GM19467 (cell line): ENCODE measurements at regions not wholly inside any gene's neighbourhood (a gene's known extent, or its start where the extent isn't known, plus 50 kb on each side); places are given as distances from the start of the nearest gene placed in this dataset.

Experiments used
- ATAC-seq: cut with Tn5 transposase; IDR thresholded peaks from one replicate; pipeline ENCODE4 v1.9.1; 2021; ENCODE audit warnings: mild to moderate bottlenecking, moderate library complexity; ENCODE audit not compliant: unreplicated experiment

DNA sequence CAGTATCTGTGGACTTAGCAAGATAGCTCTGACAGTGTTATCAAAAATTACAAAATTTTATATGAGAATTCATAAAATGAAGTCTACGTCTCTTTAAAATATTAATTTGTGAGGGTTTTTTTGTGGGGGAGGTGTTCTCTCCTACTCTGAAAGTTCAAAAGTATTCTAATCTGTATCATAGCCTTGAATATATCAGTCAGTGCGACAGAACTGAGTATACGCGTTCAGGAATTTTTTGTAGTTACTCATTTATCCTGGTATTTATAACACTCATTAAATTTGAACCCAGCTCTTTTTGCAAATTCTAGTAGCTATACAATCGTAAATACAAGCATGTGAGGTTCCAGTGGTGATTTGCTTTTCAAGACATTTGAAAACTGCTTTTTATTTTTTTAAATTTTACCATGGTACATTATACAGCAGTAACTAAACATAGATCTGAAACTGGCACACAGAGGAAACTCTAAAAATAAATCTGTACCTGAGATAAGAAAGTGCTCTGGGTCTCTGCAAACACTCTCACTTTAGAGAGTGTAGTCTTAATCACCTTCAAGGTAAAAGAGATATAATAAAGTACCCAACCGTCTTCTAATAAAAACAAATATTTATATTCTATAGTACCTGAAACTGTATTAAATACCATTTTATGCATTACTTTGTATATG, 178.4 kb upstream of the ADAMTS5 start:
- ATAC-seq, result no peak

GRCh38 chr21:27143476-27143875, 176.6 kb upstream of the ADAMTS5 start:
- no peak for ATAC-seq

DNA sequence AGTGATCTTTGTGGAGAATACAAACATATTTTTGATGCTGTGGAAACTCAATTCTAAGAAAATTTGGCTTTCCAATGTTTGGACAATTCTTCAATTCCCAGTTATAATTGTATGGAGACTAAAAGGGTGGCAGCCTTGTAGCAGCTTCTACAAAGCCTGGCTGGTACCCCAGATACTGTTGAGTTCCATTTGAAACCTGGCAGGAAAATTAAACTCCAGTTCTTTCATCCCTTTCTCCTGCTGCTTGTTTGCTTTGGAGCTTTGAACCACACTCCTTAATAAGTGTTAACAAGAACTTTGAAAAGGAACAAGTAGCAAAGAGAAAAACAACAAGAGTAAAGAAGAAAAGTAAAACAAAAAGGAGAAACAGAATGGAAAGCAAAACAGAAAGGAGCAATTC, 172.6 kb upstream of the ADAMTS5 start:
- ATAC-seq, result no peak

DNA sequence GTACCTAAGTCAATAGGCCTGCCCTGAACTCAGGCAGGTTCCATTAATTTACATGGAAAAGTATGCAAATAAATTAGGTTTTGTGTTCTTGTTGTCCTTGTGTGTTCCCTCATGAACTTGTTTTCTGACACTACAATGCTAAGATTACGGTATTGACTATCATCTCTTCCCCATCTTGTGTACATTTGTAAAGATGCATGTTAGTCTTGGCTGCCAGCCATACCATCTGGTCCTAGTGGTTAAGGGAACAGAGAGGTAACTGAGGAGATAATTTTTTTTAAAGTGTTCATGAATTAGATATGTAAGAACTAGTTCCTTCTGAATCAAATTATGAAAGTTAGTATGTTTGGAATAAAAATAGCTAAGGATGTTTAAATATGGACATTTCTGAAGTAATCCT, 167.6 kb upstream of the ADAMTS5 start:
- no peak for ATAC-seq

- no peak for ATAC-seq
These were observed 165.4 kb upstream of the ADAMTS5 start for GRCh38 chr21:27132266-27132665.

- no peak for ATAC-seq
These were observed 163.3 kb upstream of the ADAMTS5 start for GRCh38 chr21:27130154-27130553.

GRCh38 chr21:27129694-27130093, 162.8 kb upstream of the ADAMTS5 start:
- no peak for ATAC-seq

DNA sequence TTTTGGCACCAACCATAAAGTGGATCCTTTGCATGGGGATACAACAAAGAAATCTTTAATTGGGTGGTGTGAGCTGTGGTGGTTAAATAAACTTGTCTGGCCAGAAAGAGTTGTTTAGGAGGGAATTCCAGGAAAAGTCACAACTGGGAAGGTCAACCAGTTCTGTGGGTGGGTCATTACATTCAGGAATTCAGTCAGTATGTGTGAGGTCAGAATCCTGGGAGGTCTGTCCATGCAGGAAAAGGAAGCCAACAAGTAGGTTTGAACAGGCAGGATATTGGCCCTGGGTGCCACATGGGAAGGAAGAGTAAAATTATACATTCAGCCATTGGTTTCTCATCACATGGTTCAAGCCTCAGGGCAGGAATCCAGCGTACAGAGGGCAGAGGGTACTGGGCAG, 162.3 kb upstream of the ADAMTS5 start:
- no peak for ATAC-seq

DNA sequence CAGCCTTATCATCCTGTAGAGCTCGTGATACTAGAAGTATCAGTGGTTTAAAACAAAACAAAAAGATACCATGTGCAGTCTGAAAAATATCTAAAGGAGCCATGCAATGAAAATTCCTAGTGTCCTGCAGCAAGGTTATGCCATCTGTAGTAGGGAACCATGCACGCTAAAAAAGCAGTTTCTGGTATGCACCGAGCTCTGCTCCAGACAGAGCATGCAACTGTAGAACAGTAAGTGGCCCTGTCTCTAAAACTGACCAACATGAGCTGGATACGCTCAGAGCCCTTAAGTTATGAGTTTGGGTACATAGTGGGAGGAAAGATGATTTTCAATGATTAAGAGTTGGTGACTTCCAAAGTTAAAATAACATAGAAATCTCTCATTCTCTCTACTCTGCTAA, 159.3 kb upstream of the ADAMTS5 start:
- ATAC-seq, result no peak

DNA sequence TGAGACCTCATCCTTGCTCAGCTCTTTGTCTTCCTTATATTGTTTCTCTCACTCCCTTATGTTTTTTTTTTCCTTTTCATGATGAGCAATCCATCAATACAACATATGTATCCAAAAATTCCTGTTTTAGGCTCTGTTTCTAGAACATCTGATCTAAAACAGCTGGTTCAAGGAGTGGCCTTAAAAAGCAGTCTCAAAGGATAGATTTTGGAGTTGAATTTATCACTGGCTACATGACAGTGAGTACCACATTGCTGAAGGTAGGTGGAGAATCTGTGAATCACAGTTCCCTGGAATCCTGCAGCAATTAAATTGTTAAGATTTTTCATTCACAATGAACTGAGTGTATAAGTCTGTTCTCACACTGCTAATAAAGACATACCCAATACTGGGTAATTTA, 155.8 kb upstream of the ADAMTS5 start:
- no peak for ATAC-seq

DNA sequence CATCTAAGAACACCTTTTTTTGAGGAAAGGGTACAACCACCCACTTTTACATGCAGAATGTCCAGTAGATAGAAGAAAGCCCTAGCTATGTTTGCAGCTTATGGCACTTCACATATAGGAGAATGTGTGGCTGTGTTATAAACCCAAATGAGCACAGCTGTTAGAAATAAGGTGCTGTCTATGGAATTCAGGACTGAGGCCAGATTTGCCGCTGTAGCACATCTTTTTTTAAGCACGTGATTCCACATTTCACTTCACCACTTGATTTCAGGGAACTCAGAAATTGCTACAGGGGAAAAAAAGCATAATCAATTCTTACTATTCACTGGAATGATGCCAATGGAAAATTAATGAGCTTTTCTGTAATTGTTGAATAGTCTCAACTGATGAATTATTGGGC, 147.2 kb upstream of the ADAMTS5 start:
- ATAC-seq, result no peak

DNA sequence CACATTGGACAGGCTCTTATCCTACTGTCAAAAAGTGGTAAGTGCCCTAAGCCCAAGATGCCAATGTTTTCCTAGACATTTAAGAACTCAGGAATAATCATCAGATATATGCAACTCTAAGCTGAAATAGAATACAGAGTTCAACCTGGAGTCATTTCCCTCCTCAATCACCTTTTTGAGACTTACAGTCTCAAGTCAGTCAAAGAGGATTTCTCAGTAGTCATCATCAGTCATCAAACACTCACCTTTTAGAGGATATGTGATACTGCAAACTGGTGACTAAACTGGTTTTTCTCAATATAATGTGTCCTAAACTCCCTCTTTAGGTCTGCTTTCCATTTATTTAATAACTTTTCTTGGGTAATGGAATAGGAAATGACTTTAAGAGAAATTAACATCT, 145.3 kb upstream of the ADAMTS5 start:
- no peak for ATAC-seq

- ATAC-seq, result no peak
These were observed 144.1 kb upstream of the ADAMTS5 start for GRCh38 chr21:27110956-27111355.

DNA sequence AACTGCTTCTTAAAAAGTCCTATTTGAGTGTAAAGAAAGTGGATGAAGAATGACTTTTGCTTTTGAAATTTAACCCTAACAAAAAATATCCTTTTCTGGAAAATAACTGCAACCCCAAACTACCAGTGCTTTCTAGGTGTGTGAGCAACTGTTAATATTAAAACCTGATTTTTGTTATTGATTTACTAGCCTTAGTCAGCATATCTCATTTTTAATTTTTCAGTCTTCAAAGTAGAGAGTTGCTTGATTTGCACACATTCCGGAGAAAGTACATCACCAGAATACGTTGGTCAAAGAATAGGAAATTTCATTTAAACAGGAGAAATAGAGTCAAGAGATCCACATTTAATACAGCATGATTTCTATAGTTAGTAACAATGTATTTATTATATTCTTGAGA, 141.8 kb upstream of the ADAMTS5 start:
- no peak for ATAC-seq

DNA sequence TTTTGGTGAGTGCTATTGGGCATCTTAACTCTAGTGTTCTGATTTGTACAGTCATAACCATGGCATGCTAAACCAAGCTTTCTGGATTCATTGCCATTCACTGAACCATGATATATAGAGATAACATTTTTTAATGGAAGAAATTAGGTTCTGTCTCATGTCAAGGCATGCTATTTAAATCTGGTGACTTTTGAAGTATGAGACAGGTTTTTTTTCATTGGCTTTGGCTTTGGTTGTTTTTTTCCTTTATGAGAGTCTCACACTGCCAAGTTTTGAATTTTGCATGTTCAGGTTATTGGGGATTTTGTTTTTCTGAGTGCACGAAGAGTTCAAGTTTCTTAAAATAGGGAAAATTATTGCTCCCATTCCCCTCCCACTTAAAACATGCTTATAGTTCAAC, 141.3 kb upstream of the ADAMTS5 start:
- ATAC-seq, result no peak

- ATAC-seq, result no peak
These were observed 138.1 kb upstream of the ADAMTS5 start for GRCh38 chr21:27104846-27105431.

- ATAC-seq, result no peak
These were observed 136.9 kb upstream of the ADAMTS5 start for GRCh38 chr21:27103768-27104167.

DNA sequence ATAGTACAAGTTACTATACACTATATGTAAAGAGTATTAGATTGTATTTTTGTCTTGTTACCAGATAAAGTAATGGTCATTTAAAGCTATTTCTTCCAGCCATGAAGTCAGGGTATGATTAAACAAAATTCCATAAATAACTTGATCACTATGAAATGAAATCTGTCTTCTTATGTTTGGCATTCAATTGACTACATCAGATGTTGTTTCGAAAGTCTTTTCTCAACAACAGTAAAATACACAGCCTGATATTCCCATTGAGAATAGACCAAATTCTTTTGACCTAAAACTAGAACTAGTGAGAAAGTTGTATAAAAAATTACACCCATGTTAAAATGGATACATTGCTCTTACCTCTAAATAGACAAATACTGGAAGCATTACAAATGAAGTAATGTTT, 134.6 kb upstream of the ADAMTS5 start:
- no peak for ATAC-seq

- no peak for ATAC-seq
These were observed 127.5 kb upstream of the ADAMTS5 start for GRCh38 chr21:27094184-27094948.

DNA sequence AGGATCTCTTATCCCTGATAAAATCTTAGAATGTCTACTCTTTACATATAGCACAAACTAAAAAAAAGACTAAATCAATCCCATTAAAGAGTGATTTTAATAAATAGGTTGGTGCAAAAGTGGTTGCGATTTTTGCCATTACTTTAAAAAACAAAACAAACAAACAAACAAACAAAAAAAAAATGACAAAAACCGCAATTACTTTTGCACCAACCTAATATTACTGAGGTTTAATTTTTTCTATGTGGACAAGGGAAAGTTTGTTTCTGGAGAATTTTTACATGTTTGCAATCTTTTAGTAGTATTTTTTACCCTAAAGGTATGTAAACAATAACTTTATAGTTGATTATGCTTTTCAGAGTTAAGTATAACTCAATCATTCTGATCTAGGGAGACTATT, 119.7 kb upstream of the ADAMTS5 start:
- no peak for ATAC-seq

GRCh38 chr21:27086186-27086585, 119.3 kb upstream of the ADAMTS5 start:
- no peak for ATAC-seq

- ATAC-seq, result no peak
These were observed 118.5 kb upstream of the ADAMTS5 start for GRCh38 chr21:27085387-27085786.
